Hematopoietic multipotent progenitor cell treated with erythropoietin and hydrocortisone succinate and interleukin-3 and kit ligand, for 8 days (in vitro differentiated cells): ENCODE measurements at regions not wholly inside any gene's neighbourhood (a gene's known extent, or its start where the extent isn't known, plus 50 kb on each side); places are given as distances from the start of the nearest gene placed in this dataset.

Source experiments
- DNase-seq: peaks from one replicate; pipeline ENCODE4 v3.0.0-alpha.2; 2015

- DNase-seq: no peak
Observed at GRCh38 chr5:63310644-63311043, 651.6 kb downstream of the HTR1A start.

- DNase-seq: no peak
Observed at GRCh38 chr5:63306909-63307308, 655.3 kb downstream of the HTR1A start.

- DNase-seq: no peak
Observed at GRCh38 chr5:63293317-63293716, 668.9 kb downstream of the HTR1A start.

GRCh38 chr5:63286724-63287123 is 675.5 kb downstream of the HTR1A start:
- no peak for DNase-seq

- no peak for DNase-seq
Observed at GRCh38 chr5:63263411-63263810, 684.8 kb downstream of the LRRC70 start.

GRCh38 chr5:63262185-63262981 is 683.8 kb downstream of the LRRC70 start:
- no peak for DNase-seq

GRCh38 chr5:63261695-63262094 is 683.1 kb downstream of the LRRC70 start:
- DNase-seq: no peak

- DNase-seq: no peak
Observed at GRCh38 chr5:63255594-63255993, 677.0 kb downstream of the LRRC70 start.

- no peak for DNase-seq
Observed at GRCh38 chr5:63250939-63251338, 672.3 kb downstream of the LRRC70 start.

GRCh38 chr5:63249960-63250359 is 671.3 kb downstream of the LRRC70 start:
- no peak for DNase-seq

GRCh38 chr5:63247651-63248050 is 669.0 kb downstream of the LRRC70 start:
- no peak for DNase-seq

- DNase-seq: no peak
Observed at GRCh38 chr5:63245271-63245670, 666.7 kb downstream of the LRRC70 start.

- DNase-seq: no peak
Observed at GRCh38 chr5:63240063-63240755, 661.6 kb downstream of the LRRC70 start.

GRCh38 chr5:63233911-63234310 is 655.3 kb downstream of the LRRC70 start:
- DNase-seq: no peak

GRCh38 chr5:63233361-63233760 is 654.7 kb downstream of the LRRC70 start:
- DNase-seq: no peak

- no peak for DNase-seq
Observed at GRCh38 chr5:63230754-63231153, 652.1 kb downstream of the LRRC70 start.

GRCh38 chr5:63228154-63228553 is 649.5 kb downstream of the LRRC70 start:
- no peak for DNase-seq

GRCh38 chr5:63220244-63220643 is 641.6 kb downstream of the LRRC70 start:
- DNase-seq: no peak

- DNase-seq: no peak
Observed at GRCh38 chr5:63217422-63217821, 638.8 kb downstream of the LRRC70 start.

GRCh38 chr5:63213256-63213655 is 634.6 kb downstream of the LRRC70 start:
- no peak for DNase-seq

- DNase-seq: no peak
Observed at GRCh38 chr5:63211448-63212132, 633.0 kb downstream of the LRRC70 start.

GRCh38 chr5:63205976-63206375 is 627.4 kb downstream of the LRRC70 start:
- DNase-seq: no peak

- no peak for DNase-seq
Observed at GRCh38 chr5:63201738-63202137, 623.1 kb downstream of the LRRC70 start.

- no peak for DNase-seq
Observed at GRCh38 chr5:63194126-63194525, 615.5 kb downstream of the LRRC70 start.
